ENCODE measurements at regions not wholly inside any gene's neighbourhood (a gene's known extent, or its start where the extent isn't known, plus 50 kb on each side); places are given as distances from the start of the nearest gene placed in this dataset.

GRCh38 chr9:522658-523057, 308.0 kb downstream of the DOCK8 start:
- Histone ChIP-seq H3K4me3 (ENCODE audit: low read length) (no peak overlapping the region), H4K20me1 (ENCODE audit: low read length) (peaks cover 5% of the 10 kb centered on the region; the same call in 1 of the 2 replicates), H3K27ac (ENCODE audit: low read length) (no peak overlapping the region), H3K4me2 (ENCODE audit: low read length) (no peak overlapping the region), H3K79me2 (ENCODE audit: low read length) (peaks cover 73% of the 10 kb centered on the region), H3K27me3 (ENCODE audit: low read length) (no peaks in the 10 kb centered on the region), H3K36me3 (ENCODE audit: low read depth, low read length) (no peaks in the 10 kb centered on the region), H3K4me1 (ENCODE audit: insufficient read depth, low read length) (peaks cover 10% of the 10 kb centered on the region), H3K9me2 (replicated peaks; ENCODE audit: low read length) (no peaks in the 10 kb centered on the region), H3K9me3 (ENCODE audit: low read length) (no peaks in the 10 kb centered on the region), H3K9ac (ENCODE audit: low read length) (no peak overlapping the region), H3F3A (ENCODE audit: low read length, unreplicated experiment) (no peaks in the 10 kb centered on the region), H2AFZ (ENCODE audit: low read length) (no peak overlapping the region)
- CTCF ChIA-PET: no interaction called here
- no peak for DNase-seq
- TF ChIP-seq CTCF (conservative IDR thresholded peaks at IDR 0.05; ENCODE audit: low read depth, low read length): no peak
- intact Hi-C loops (cut with micrococcal nuclease): no loop called here
- POLR2A ChIA-PET (ENCODE audit: unreplicated experiment): no interaction called here
- BruUV-seq (replicated peaks): no TSS peak
- no peak for ATAC-seq

DNA sequence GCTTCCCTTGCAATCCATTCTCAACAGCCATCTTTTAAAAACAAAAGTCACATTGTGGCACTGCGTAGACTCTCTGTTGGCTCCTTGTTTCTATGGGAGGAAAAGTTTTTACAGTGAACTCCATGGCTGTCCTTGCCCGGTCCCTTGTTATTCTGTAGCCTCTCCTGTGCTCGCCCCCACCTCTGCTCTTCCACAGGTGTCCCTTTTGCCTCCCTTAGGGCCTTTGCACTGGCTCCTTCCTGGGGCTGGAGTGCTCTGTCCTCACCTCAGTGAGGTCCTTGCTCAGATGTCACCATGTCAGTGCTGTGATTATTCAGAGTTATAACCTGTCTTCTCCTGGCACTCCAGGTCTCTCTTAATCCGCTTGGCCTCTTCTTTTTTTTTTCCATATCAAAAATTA, 308.8 kb downstream of the DOCK8 start:
- H3K9ac ChIP-seq (ENCODE audit: low read length): no peak overlapping the region
- H3K4me3 ChIP-seq (ENCODE audit: low read length): no peak overlapping the region
- ChIA-PET CTCF (no interaction called here), POLR2A (ENCODE audit: unreplicated experiment) (no interaction called here)
- peaks cover 2% of the 10 kb centered on the region; the same call in 1 of the 2 replicates for H3K4me1 ChIP-seq (ENCODE audit: insufficient read depth, low read length)
- no peaks in the 10 kb centered on the region for H3K27me3 ChIP-seq (ENCODE audit: low read length)
- no peaks in the 10 kb centered on the region for H3K36me3 ChIP-seq (ENCODE audit: low read depth, low read length)
- no TSS peak for BruUV-seq (replicated peaks)
- peaks cover 68% of the 10 kb centered on the region for H3K79me2 ChIP-seq (ENCODE audit: low read length)
- no peaks in the 10 kb centered on the region for H3K9me3 ChIP-seq (ENCODE audit: low read length)
- peaks cover 2% of the 10 kb centered on the region; the same call in 1 of the 2 replicates for H4K20me1 ChIP-seq (ENCODE audit: low read length)
- no peaks in the 10 kb centered on the region for H3K9me2 ChIP-seq (replicated peaks; ENCODE audit: low read length)
- ATAC-seq: no peak
- TF ChIP-seq CTCF (conservative IDR thresholded peaks at IDR 0.05; ENCODE audit: low read depth, low read length): no peak
- no peak for TF ChIP-seq EZH2 (IDR thresholded peaks at IDR 0.05; ENCODE audit: low read length, unreplicated experiment)
- TF ChIP-seq EZH2phosphoT487 (IDR thresholded peaks at IDR 0.05; ENCODE audit: borderline replicate concordance, low read length): no peak
- H3K27ac ChIP-seq (ENCODE audit: low read length): no peak overlapping the region
- H2AFZ ChIP-seq (ENCODE audit: low read length): no peak overlapping the region
- DNase-seq: no peak
- intact Hi-C loops (cut with micrococcal nuclease): no loop called here
- no peak overlapping the region for H3K4me2 ChIP-seq (ENCODE audit: low read length)
- H3F3A ChIP-seq (ENCODE audit: low read length, unreplicated experiment): no peaks in the 10 kb centered on the region

GRCh38 chr9:524008-524407, 309.3 kb downstream of the DOCK8 start:
- Histone ChIP-seq H3K4me1 (ENCODE audit: insufficient read depth, low read length) (no peaks in the 10 kb centered on the region; the same call in 1 of the 2 replicates), H3K9me2 (replicated peaks; ENCODE audit: low read length) (no peaks in the 10 kb centered on the region), H3K4me3 (ENCODE audit: low read length) (no peak overlapping the region), H4K20me1 (ENCODE audit: low read length) (0 out of 2 replicates have a peak, but pooled peaks cover 2% of the 10 kb centered on the region), H3K9me3 (ENCODE audit: low read length) (no peaks in the 10 kb centered on the region), H3K27ac (ENCODE audit: low read length) (no peak overlapping the region), H3F3A (ENCODE audit: low read length, unreplicated experiment) (no peaks in the 10 kb centered on the region), H3K9ac (ENCODE audit: low read length) (no peak overlapping the region), H3K27me3 (ENCODE audit: low read length) (no peaks in the 10 kb centered on the region), H3K4me2 (ENCODE audit: low read length) (no peak overlapping the region), H2AFZ (ENCODE audit: low read length) (no peak overlapping the region), H3K36me3 (ENCODE audit: low read depth, low read length) (no peaks in the 10 kb centered on the region), H3K79me2 (ENCODE audit: low read length) (peaks cover 63% of the 10 kb centered on the region)
- no peak for TF ChIP-seq EZH2 (IDR thresholded peaks at IDR 0.05; ENCODE audit: low read length, unreplicated experiment)
- no peak for TF ChIP-seq EZH2phosphoT487 (IDR thresholded peaks at IDR 0.05; ENCODE audit: borderline replicate concordance, low read length)
- no peak for TF ChIP-seq CTCF (conservative IDR thresholded peaks at IDR 0.05; ENCODE audit: low read depth, low read length)
- intact Hi-C loops (cut with micrococcal nuclease): no loop called here
- POLR2A ChIA-PET (ENCODE audit: unreplicated experiment): no interaction called here
- DNase-seq (no peak), ATAC-seq (no peak)
- CTCF ChIA-PET: no interaction called here
- BruUV-seq (replicated peaks): no TSS peak
